ENCODE measurements at regions not wholly inside any gene's neighbourhood (a gene's known extent, or its start where the extent isn't known, plus 50 kb on each side); places are given as distances from the start of the nearest gene placed in this dataset.

- Mint-ChIP-seq H3K36me3 (ENCODE audit: low read depth) (no peaks in the 10 kb centered on the region), H3K4me3 (no peak overlapping the region), H3K27ac (no peak overlapping the region), H3K9me3 (no peaks in the 10 kb centered on the region), H3K4me1 (no peaks in the 10 kb centered on the region), H3K27me3 (no peaks in the 10 kb centered on the region)
- intact Hi-C loops (cut with micrococcal nuclease): no loop called here
- no peak for TF ChIP-seq CTCF (IDR thresholded peaks at IDR 0.05)
- ATAC-seq (ENCODE audit: low read depth) (no peak), DNase-seq (no peak)
- ChIA-PET CTCF (no interaction called here), POLR2A (no interaction called here)
Observed at GRCh38 chr21:36582271-36582670, 102.3 kb upstream of the CLDN14 start.

DNA sequence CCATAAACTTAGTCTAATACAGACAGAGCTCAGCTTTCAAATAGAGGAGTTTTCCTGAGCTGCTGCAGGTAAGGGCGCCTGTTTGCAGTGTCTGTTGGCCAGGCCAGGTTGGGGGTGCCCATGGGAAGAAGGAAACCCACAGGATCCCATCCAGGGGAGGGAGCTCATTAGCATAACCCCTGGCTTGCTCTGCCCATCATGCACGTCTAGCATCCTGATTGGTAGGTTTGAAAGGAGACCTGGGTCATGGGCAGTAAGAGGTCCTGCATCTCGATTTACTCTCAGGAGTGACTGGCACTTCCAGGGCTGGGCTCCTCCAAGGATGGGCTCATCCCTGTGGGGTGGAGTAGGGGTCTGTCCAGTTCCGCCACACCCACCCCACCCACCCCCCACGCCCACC lies 103.7 kb upstream of the CLDN14 start:
- intact Hi-C loops (cut with micrococcal nuclease): no loop called here
- Mint-ChIP-seq H3K4me3 (no peak overlapping the region), H3K9me3 (no peaks in the 10 kb centered on the region), H3K36me3 (ENCODE audit: low read depth) (no peaks in the 10 kb centered on the region), H3K27me3 (no peaks in the 10 kb centered on the region), H3K4me1 (no peaks in the 10 kb centered on the region), H3K27ac (no peak overlapping the region)
- CTCF ChIA-PET: no interaction called here
- POLR2A ChIA-PET: no interaction called here
- ATAC-seq (ENCODE audit: low read depth) (no peak), DNase-seq (no peak)
- TF ChIP-seq CTCF (IDR thresholded peaks at IDR 0.05): no peak

GRCh38 chr21:36584980-36585940 lies 105.3 kb upstream of the CLDN14 start:
- H3K27ac Mint-ChIP-seq: no peak overlapping the region

DNA sequence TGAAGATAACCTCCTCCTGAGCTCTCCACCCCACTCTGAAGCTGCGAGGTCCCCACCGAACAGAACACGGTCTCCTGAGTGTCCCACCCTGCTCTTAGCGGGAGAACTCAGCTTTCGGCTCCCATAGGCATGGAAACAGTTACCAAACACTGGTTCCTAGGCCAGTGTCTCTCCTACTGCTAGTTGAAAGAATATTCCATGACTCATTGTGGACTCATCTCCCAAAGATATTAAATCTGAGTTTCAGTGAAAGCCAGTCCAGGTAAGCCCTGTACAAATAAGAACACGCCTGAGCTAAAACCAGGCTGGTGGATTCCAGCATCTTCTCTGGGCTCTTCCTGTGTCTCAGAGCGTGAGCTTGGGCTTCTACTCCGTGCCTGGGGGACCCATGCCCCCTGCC lies 107.5 kb upstream of the CLDN14 start:
- no peak for TF ChIP-seq CTCF (IDR thresholded peaks at IDR 0.05)
- no peak for ATAC-seq (ENCODE audit: low read depth)
- POLR2A ChIA-PET: no interaction called here
- Mint-ChIP-seq H3K27ac (no peak overlapping the region), H3K4me3 (no peak overlapping the region), H3K36me3 (ENCODE audit: low read depth) (no peaks in the 10 kb centered on the region), H3K27me3 (no peaks in the 10 kb centered on the region), H3K4me1 (no peaks in the 10 kb centered on the region), H3K9me3 (no peaks in the 10 kb centered on the region)
- CTCF ChIA-PET: no interaction called here
- intact Hi-C loops (cut with micrococcal nuclease): no loop called here
- DNase-seq: no peak

More at GRCh38 chr21:36584980-36585940, 105.3 kb upstream of the CLDN14 start:
- no peaks in the 10 kb centered on the region for H3K4me1 Mint-ChIP-seq
- DNase-seq (no peak), ATAC-seq (ENCODE audit: low read depth) (no peak)
- H3K36me3 Mint-ChIP-seq (ENCODE audit: low read depth): no peaks in the 10 kb centered on the region
- no peak overlapping the region for H3K4me3 Mint-ChIP-seq
- no peaks in the 10 kb centered on the region for H3K27me3 Mint-ChIP-seq
- H3K9me3 Mint-ChIP-seq: no peaks in the 10 kb centered on the region
- ChIA-PET POLR2A (no interaction called here), CTCF (interaction anchor here (1.3 kb wide), 1 partner anchor 80 kb away, joined by 3 read pairs; no protein-coding TSS in a partner anchor)
- intact Hi-C loops (cut with micrococcal nuclease): no loop called here
- no peak for TF ChIP-seq CTCF (IDR thresholded peaks at IDR 0.05)

DNA sequence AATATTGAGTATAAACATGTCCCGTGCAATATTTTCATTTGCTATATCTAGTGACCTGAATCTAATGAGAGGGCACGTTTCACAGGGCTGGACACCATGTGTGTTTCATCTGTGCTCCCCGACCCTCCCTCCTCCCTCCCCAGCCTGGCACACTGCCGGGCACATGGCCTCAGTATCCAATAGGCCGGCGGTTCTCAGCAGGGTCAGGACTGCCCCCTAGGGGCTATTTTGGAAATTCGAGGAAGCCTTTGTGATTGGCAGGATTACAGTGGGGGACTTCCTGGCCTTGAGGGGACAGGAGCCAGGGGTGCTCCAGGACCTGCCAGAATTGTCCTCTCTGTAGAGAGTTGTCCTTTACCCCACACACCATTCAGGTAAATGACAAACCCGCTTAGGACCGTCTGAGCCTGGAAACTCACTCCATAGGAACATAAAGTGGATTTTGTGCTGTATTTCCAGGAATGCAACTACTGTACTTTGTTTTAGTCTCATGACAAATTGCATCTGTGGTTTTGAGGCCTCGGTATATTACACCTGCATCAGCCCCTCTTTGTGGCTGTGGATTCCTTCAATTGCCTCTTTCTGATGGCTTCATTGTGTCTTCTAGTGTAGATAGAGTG lies 109.5 kb upstream of the SIM2 start:
- CTCF ChIA-PET: interaction anchor here (0.7 kb wide), 1 partner anchor 231 kb away, joined by 3 read pairs; no protein-coding TSS in a partner anchor
- DNase-seq (no peak), ATAC-seq (ENCODE audit: low read depth) (peak; percentile 45)

More for the DNA sequence above, 109.5 kb upstream of the SIM2 start:
- Mint-ChIP-seq H3K27ac (no peak overlapping the region), H3K36me3 (ENCODE audit: low read depth) (no peaks in the 10 kb centered on the region), H3K27me3 (peaks cover 10% of the 10 kb centered on the region), H3K4me3 (no peak overlapping the region), H3K4me1 (no peaks in the 10 kb centered on the region), H3K9me3 (no peaks in the 10 kb centered on the region)
- intact Hi-C loops (cut with micrococcal nuclease): loop anchor here (1.0 kb wide), 1 partner anchor 85 kb away; no protein-coding TSS in a partner anchor
- POLR2A ChIA-PET: interaction anchor here (0.6 kb wide), 1 partner anchor 371 kb away, joined by 3 read pairs; no protein-coding TSS in a partner anchor
- TF ChIP-seq CTCF (IDR thresholded peaks at IDR 0.05): no peak

Data from activated B cell treated with CpG ODN at 0.5 μM for 24 hours (primary cell).